H1 (cell line): ENCODE measurements at regions not wholly inside any gene's neighbourhood (a gene's known extent, or its start where the extent isn't known, plus 50 kb on each side); places are given as distances from the start of the nearest gene placed in this dataset.

Experiments used
- CTCF ChIA-PET: fragments of 300-600 bp; sonication (Branson Sonifier 250); formaldehyde crosslinking; loops from one replicate; lab custom pipeline; 2021; ENCODE audit not compliant: partially characterized antibody; lab: Charles Lee
- POLR2A ChIA-PET: fragments of 300-600 bp; sonication (Branson Sonifier 250); formaldehyde crosslinking; loops from one replicate; lab custom pipeline; 2021; ENCODE audit warnings: inconsistent platforms; ENCODE audit not compliant: partially characterized antibody; lab: Charles Lee
- DNase-seq, 2 experiments: peaks; one replicate each; pipeline versions ENCODE4 v3.0.0 to v3.0.0-alpha.2; 2010 to 2022; ENCODE audit warnings: low spot score in 2 of 2, low read depth in 1 of 2, mixed read lengths in 1 of 2
- FAIRE-seq: peaks from 2 replicates; lab custom pipeline; 2011; peaks lifted over from hg19 to GRCh38; lab: Jason Lieb, UNC
- H2AFZ ChIP-seq: 2 replicates; pipeline ENCODE4 v1.8.1; 2012; ENCODE audit warnings: low read length, inconsistent platforms
- H2AK5ac ChIP-seq: 2 replicates; pipeline ENCODE4 v1.6.1; 2013; ENCODE audit warnings: low read depth, low read length
- H2BK120ac ChIP-seq: replicated peaks from 2 replicates; pipeline ENCODE3; 2013; ENCODE audit warnings: low read depth, low read length, inconsistent platforms
- H2BK12ac ChIP-seq: 2 replicates; pipeline ENCODE4 v1.6.1; 2013; ENCODE audit warnings: low read depth, low read length
- H2BK15ac ChIP-seq: 2 replicates; pipeline ENCODE4 v1.6.1; 2013; ENCODE audit warnings: low read length
- H2BK20ac ChIP-seq: 2 replicates; pipeline ENCODE4 v1.6.1; 2013; ENCODE audit warnings: low read length
- H2BK5ac ChIP-seq: 2 replicates; pipeline ENCODE4 v1.6.1; 2013; ENCODE audit warnings: low read depth, low read length
- H3K14ac ChIP-seq: 2 replicates; pipeline ENCODE4 v1.6.1; 2013; ENCODE audit warnings: inconsistent platforms; ENCODE audit not compliant: insufficient read length
- H3K18ac ChIP-seq: 2 replicates; pipeline ENCODE4 v1.6.1; 2013; ENCODE audit warnings: low read length; ENCODE audit errors: extremely low read depth
- H3K23ac ChIP-seq: 2 replicates; pipeline ENCODE4 v1.6.1; 2013; ENCODE audit warnings: inconsistent platforms; ENCODE audit not compliant: insufficient read length
- H3K23me2 ChIP-seq: 2 replicates; pipeline ENCODE4 v1.6.1; 2013; ENCODE audit warnings: low read depth, low read length
- H3K27ac ChIP-seq: 2 replicates; pipeline ENCODE4 v1.6.1; 2011; ENCODE audit warnings: low read depth, low read length, inconsistent platforms
- H3K27me3 ChIP-seq, 4 experiments: replicated peaks in 1 of 4; 1 replicate in 1 of 4; 2 replicates in 3 of 4; pipeline versions ENCODE4 v1.6.1 to v1.8.1; 2011 to 2013; ENCODE audit warnings: low read length in 3 of 4, mild to moderate bottlenecking in 3 of 4, inconsistent platforms in 2 of 4, mixed read lengths in 2 of 4, moderate library complexity in 1 of 4; ENCODE audit not compliant: control insufficient read depth in 3 of 4, insufficient read depth in 3 of 4; ENCODE audit errors: extremely low read depth in 1 of 4
- H3K36me3 ChIP-seq, 4 experiments: 2 replicates each; pipeline versions ENCODE4 v1.6.1 to v1.8.1; 2011 to 2013; ENCODE audit warnings: mild to moderate bottlenecking in 4 of 4, low read length in 3 of 4, moderate library complexity in 2 of 4, control low read depth in 1 of 4, inconsistent platforms in 1 of 4; ENCODE audit not compliant: insufficient read depth in 4 of 4, control insufficient read depth in 2 of 4
- H3K4ac ChIP-seq: replicated peaks from 2 replicates; pipeline ENCODE3; 2013; ENCODE audit warnings: low read length, low read depth, mixed read lengths, inconsistent platforms; ENCODE audit not compliant: insufficient read length
- H3K4me1 ChIP-seq, 4 experiments: replicated peaks in 1 of 4; 1 replicate in 1 of 4; 2 replicates in 3 of 4; pipeline versions ENCODE4 v1.6.1 to v1.8.1; 2011 to 2013; ENCODE audit warnings: low read length in 3 of 4, inconsistent platforms in 2 of 4, mixed read lengths in 1 of 4; ENCODE audit not compliant: insufficient read depth in 4 of 4, control insufficient read depth in 3 of 4
- H3K4me2 ChIP-seq, 2 experiments: 2 replicates each; pipeline versions ENCODE4 v1.6.1 to v1.8.1; 2011 to 2013; ENCODE audit warnings: low read depth in 2 of 2, low read length in 2 of 2, control low read depth in 1 of 2, inconsistent platforms in 1 of 2, mild to moderate bottlenecking in 1 of 2; ENCODE audit not compliant: insufficient read depth in 1 of 2
- H3K4me3 ChIP-seq, 4 experiments: fragments of 200-600, 300-600 bp in 1 of 4; sonication (generic), shearing (Covaris generic), sonication (Bioruptor Twin) in 1 of 4; 2 replicates each; pipeline versions ENCODE4 v1.5.1 to v1.8.1; 2011 to 2016; ENCODE audit warnings: low read length in 4 of 4, low read depth in 3 of 4, control low read depth in 2 of 4, inconsistent platforms in 2 of 4, mild to moderate bottlenecking in 2 of 4, mixed read lengths in 1 of 4, moderate library complexity in 1 of 4; ENCODE audit not compliant: insufficient read depth in 2 of 4; ENCODE audit errors: extremely low read depth in 1 of 4
- H3K56ac ChIP-seq: replicated peaks from 2 replicates; pipeline ENCODE3; 2013; ENCODE audit warnings: low read depth, mild to moderate bottlenecking, mixed read lengths, low read length, inconsistent platforms; ENCODE audit not compliant: insufficient read length
- H3K79me1 ChIP-seq: 2 replicates; pipeline ENCODE4 v1.6.1; 2013; ENCODE audit warnings: low read depth, low read length, control low read depth
- H3K79me2 ChIP-seq, 2 experiments: 2 replicates each; pipeline versions ENCODE4 v1.6.1 to v1.8.1; 2012 to 2013; ENCODE audit warnings: low read length in 2 of 2, mild to moderate bottlenecking in 2 of 2, inconsistent platforms in 1 of 2; ENCODE audit not compliant: insufficient read depth in 2 of 2, control insufficient read depth in 1 of 2
- H3K9ac ChIP-seq, 4 experiments: replicated peaks in 1 of 4; 1 replicate in 1 of 4; 2 replicates in 3 of 4; pipeline versions ENCODE4 v1.6.1 to v1.8.1; 2011 to 2013; ENCODE audit warnings: low read depth in 3 of 4, low read length in 3 of 4, control low read depth in 2 of 4, mild to moderate bottlenecking in 2 of 4, moderate library complexity in 2 of 4, inconsistent platforms in 1 of 4; ENCODE audit errors: extremely low read depth in 1 of 4
- H3K9me3 ChIP-seq, 2 experiments: 2 replicates each; pipeline versions ENCODE4 v1.6.1 to v1.8.1; 2012 to 2013; ENCODE audit warnings: mild to moderate bottlenecking in 2 of 2, moderate library complexity in 2 of 2, control low read depth in 1 of 2, inconsistent platforms in 1 of 2, low read depth in 1 of 2, low read length in 1 of 2, mixed read lengths in 1 of 2; ENCODE audit not compliant: insufficient read depth in 2 of 2
- H4K20me1 ChIP-seq, 2 experiments: replicated peaks in 1 of 2; 2 replicates each; pipeline versions ENCODE3 to v1.8.1; 2011 to 2013; ENCODE audit warnings: inconsistent platforms in 2 of 2, low read length in 2 of 2, mild to moderate bottlenecking in 1 of 2; ENCODE audit not compliant: insufficient read depth in 2 of 2, control insufficient read depth in 1 of 2
- H4K5ac ChIP-seq: 2 replicates; pipeline ENCODE4 v1.6.1; 2013; ENCODE audit warnings: low read length, low read depth, mixed read lengths, inconsistent platforms; ENCODE audit not compliant: insufficient read length
- H4K8ac ChIP-seq: 2 replicates; pipeline ENCODE4 v1.8.0; 2013; ENCODE audit warnings: mild to moderate bottlenecking, moderate library complexity, low read length, inconsistent platforms; ENCODE audit not compliant: insufficient read depth; ENCODE audit errors: extremely low read depth
- H4K91ac ChIP-seq: replicated peaks from 2 replicates; pipeline ENCODE3; 2013; ENCODE audit warnings: low read length, mixed read lengths, inconsistent platforms; ENCODE audit not compliant: insufficient read length
- ASH2L ChIP-seq: fragments of 200-600, 300-600 bp; sonication (generic); IDR thresholded peaks from one replicate; pipeline ENCODE4 v1.7.1; 2017; ENCODE audit warnings: low read length
- CREB1 ChIP-seq: IDR thresholded peaks from 2 replicates; pipeline ENCODE4 v1.6.1; 2012; ENCODE audit warnings: inconsistent platforms
- EP300 ChIP-seq, 2 experiments: IDR thresholded peaks; 1 replicate in 1 of 2; 2 replicates in 1 of 2; pipeline ENCODE4 v1.6.1; 2011 to 2012; ENCODE audit warnings: low read depth in 2 of 2, low read length in 2 of 2, mild to moderate bottlenecking in 2 of 2, borderline replicate concordance in 1 of 2, inconsistent platforms in 1 of 2, moderate library complexity in 1 of 2
- SIX5 ChIP-seq: IDR thresholded peaks from 2 replicates; pipeline ENCODE4 v1.6.1; 2011; ENCODE audit warnings: mild to moderate bottlenecking, low read depth, low read length
- TAF1 ChIP-seq: IDR thresholded peaks from 2 replicates; pipeline ENCODE4 v1.6.1; 2011; ENCODE audit warnings: mild to moderate bottlenecking, low read depth, low read length
- TCF12 ChIP-seq: IDR thresholded peaks from 2 replicates; pipeline ENCODE4 v1.6.1; 2011; ENCODE audit warnings: low read depth, mild to moderate bottlenecking, low read length

DNA sequence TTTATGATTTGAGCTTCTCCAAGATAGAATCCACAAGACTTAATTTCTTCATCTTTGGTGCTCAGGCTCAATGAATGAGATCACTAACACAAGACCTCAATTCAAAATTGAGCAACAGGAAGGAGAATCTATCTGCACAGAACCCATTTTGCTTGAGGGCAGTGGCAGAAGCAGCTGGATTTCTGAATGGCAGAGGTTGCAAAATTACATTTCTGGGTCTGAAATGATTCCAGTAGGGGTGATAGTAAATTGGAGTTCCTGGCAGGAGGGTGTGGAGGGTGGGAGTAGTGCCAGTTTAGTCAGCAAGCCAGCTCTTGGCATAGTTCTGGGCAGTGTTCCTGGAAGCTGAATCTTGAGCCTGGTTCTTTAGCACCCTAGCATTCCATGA lies 281.1 kb downstream of the SLC7A11 start:
- no peaks in the 10 kb centered on the region for H3K27me3 ChIP-seq
- H4K91ac ChIP-seq = no peak overlapping the region
- FAIRE-seq (no peak), DNase-seq (no peak)
- no peaks in the 10 kb centered on the region for H3K4me1 ChIP-seq
- H2BK5ac ChIP-seq = no peak overlapping the region
- no peak overlapping the region for H2BK20ac ChIP-seq
- H2BK120ac ChIP-seq = no peak overlapping the region
- H3K23me2 ChIP-seq = no peaks in the 10 kb centered on the region; the same call in 1 of the 2 replicates
- POLR2A ChIA-PET = no interaction called here
- H3K9ac ChIP-seq = no peak overlapping the region
- no peak overlapping the region for H3K4ac ChIP-seq
- no peak overlapping the region for H3K18ac ChIP-seq
- CTCF ChIA-PET = interaction anchor here (0.7 kb wide), 1 partner anchor 225 kb away, joined by 3 read pairs; no protein-coding TSS in a partner anchor
- no peak overlapping the region for H4K8ac ChIP-seq
- no peaks in the 10 kb centered on the region for H3K36me3 ChIP-seq
- no peak overlapping the region for H2AFZ ChIP-seq
- no peak for TF ChIP-seq TCF12
- TF ChIP-seq EP300 (IDR thresholded peaks at IDR 0.05; ENCODE audit: borderline replicate concordance in 1 of 2, low read depth in 2 of 2, low read length in 2 of 2) = no peak
- no peak for TF ChIP-seq SIX5
- TF ChIP-seq ASH2L = no peak
- TF ChIP-seq CREB1 = no peak
- no peak for TF ChIP-seq TAF1
- H3K14ac ChIP-seq = no peak overlapping the region
- H3K79me1 ChIP-seq = no peaks in the 10 kb centered on the region
- no peaks in the 10 kb centered on the region for H3K9me3 ChIP-seq
- H3K4me3 ChIP-seq = no peak overlapping the region
- no peak overlapping the region for H2AK5ac ChIP-seq
- H3K4me2 ChIP-seq = no peak overlapping the region
- H2BK15ac ChIP-seq = no peak overlapping the region
- no peak overlapping the region for H4K5ac ChIP-seq
- H4K20me1 ChIP-seq = no peaks in the 10 kb centered on the region
- no peaks in the 10 kb centered on the region for H3K79me2 ChIP-seq
- H3K27ac ChIP-seq = no peak overlapping the region
- no peak overlapping the region for H2BK12ac ChIP-seq
- H3K23ac ChIP-seq = no peak overlapping the region
- H3K56ac ChIP-seq = no peak overlapping the region
